DMS53 treated with DMSO at 0.1 percent for 48 hours (cell line): ENCODE measurements at regions not wholly inside any gene's neighbourhood (a gene's known extent, or its start where the extent isn't known, plus 50 kb on each side); places are given as distances from the start of the nearest gene placed in this dataset.
"Not testable (repeated sequence)": the region's sequence is repeated elsewhere in the genome, so short reads cannot be mapped to it uniquely, and the experiment has no call there.

Source experiments
- DNase-seq: peaks from one replicate; lab custom pipeline; 2025; ENCODE audit not compliant: unreplicated experiment; lab: John Stamatoyannopoulos, UW

GRCh38 chr18:30839056-30839561, 203.4 kb downstream of the DSC3 start:
- DNase-seq = not testable (repeated sequence)

- DNase-seq = no peak
These were observed 213.8 kb downstream of the DSC3 start for GRCh38 chr18:30828700-30829099.

DNA sequence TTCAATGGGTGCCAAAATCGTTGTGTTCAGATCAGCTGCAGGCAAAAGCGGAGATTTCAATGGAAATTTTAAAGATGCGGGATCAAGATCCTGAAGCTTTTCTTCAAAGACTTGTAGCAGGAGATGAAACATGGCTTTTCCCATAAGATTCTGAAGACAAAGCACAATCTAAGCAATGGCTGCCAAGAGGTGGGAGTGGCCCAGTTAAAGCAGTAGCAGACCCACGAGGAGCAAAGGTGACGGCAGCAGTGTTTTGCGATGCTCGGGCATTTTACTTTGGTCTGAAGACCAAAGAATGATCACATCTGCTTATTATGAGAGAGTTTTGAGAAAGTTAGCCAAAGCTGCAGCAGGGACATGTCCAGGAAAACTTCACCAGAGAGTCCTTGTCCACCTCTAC, 222.9 kb downstream of the DSC3 start:
- DNase-seq = no peak

DNA sequence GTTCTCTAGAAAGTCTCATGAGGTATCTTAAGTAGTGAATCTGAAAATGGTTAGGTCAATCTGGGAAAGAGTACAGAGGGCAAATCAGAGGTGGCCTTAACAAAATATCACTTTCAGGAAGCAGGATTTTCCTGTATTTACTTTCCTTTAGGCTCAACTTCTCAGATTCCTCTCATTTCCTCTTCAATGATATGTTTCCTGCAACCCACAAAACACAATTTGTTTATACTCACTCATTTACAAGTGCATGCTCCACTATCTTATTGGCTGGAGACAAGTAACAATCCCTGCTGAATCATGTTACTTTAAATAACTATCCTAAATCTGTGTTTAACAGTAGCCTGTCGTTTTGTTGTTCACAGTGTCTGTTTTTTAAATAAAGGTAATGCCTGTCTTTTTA, 228.1 kb downstream of the DSC3 start:
- peak; percentile 2 for DNase-seq

- DNase-seq = no peak
These were observed 231.0 kb downstream of the DSC3 start for GRCh38 chr18:30811580-30811979.

DNA sequence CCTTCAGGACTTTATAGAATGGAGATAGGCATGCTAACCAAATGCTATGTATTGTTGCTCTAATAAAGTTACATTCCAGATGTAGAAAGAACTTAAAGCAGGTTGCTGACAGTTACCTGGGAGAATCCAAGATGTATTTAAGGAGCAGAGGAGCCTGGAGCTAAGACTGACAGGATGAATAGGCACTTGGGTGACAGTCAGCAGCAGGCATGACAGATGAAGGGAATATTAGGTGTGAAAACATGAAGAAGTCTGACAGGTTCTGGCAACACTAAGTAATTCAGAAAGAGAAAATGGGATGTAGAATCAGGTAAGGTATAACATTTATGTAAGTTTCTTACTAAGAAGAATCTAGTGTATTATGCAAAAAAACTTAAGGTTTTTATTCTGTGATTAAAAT, 232.0 kb downstream of the DSC3 start:
- no peak for DNase-seq

DNA sequence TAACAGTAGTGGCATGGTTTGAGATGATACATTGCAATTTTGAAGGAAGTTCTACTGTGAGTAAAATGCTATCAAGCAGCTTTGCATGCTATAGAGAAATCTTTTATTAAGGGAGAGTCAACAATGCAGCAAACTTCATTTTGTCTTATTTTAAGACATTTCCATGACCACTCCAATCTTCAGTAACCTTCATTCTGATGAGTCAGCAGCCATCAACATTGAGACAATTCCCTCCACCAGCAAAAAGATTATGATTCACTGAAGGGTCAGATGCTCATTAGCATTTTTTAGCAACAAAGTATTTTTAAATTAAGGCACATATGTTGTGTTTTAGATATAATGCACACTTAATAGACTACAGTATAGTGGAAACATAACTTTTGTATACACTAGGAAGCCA, 235.7 kb downstream of the DSC3 start:
- no peak for DNase-seq

- DNase-seq = no peak
These were observed 241.7 kb downstream of the DSC3 start for GRCh38 chr18:30800800-30801199.

- no peak for DNase-seq
These were observed 250.5 kb downstream of the DSC3 start for GRCh38 chr18:30792051-30792450.

DNA sequence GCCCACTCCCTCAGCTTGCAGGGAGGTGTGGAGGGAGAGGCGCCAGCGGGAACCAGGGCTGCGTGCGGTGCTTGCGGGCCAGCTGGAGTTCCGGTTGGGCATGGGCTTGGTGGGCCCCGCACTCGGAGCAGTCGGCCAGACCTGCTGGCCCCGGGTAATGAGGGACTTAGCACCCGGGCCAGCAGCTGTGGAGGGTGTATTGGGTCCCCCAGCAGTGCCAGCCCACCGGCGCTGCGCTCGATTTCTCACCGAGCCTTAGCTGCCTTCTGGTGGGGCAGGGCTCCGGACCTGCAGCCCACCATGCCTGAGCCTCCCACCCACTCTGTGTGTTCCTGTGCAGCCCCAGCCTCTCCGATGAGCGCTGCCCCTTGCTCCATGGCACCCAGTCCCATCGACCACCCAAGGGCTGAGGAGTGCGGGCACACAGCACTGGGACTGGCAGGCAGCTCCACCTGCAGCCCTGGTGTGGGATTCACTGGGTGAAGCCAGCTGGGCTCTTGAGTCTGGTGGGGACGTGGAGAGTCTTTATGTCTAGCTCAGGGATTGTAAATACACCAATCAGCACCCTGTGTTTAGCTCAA, 254.0 kb downstream of the DSC3 start:
- not testable (repeated sequence) for DNase-seq

- DNase-seq = no peak
These were observed 255.1 kb downstream of the DSC3 start for GRCh38 chr18:30787410-30787809.

DNA sequence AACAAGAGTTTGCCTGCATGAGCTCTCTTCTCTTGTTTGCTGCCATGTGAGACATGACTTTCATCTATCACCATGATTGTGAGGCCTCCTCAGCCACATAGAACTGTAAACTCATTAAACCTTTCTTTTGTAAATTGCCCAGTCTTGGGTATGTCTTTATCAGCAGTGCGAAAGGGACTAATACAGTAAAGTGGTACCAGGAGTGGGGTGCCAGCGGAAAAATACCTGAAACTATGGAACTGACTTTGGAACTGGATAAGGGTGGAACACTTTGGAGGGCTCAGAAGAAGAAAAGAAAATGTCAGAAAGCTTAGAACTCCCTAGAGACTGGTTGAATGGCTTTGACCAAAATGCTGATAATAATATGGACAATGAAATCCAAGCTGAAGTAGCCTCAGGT, 260.9 kb downstream of the DSC3 start:
- no peak for DNase-seq

- DNase-seq = no peak
These were observed 266.9 kb downstream of the DSC3 start for GRCh38 chr18:30775629-30776028.

DNA sequence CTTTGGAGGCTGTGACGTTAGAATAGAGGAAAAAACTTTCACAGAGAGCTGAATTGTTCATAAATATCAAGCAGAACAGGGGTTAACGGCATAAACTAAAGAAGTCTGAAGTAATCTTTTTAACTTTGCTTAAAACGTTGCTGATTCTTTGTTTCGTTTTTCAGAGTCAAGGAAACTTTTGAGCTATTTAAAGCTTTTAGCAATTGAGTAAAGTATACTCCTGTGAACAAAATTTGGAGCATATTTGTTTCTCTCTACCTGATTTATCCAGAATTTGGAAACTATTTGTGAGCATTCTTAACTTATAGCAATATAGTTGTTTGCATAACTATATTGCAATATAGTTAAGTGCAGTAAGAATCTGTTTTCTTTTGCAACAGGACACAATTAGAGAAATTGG, 270.4 kb downstream of the DSC3 start:
- DNase-seq = not testable (repeated sequence)

GRCh38 chr18:30766053-30766452, 276.5 kb downstream of the DSC3 start:
- DNase-seq = no peak

GRCh38 chr18:30765247-30765646, 277.3 kb downstream of the DSC3 start:
- no peak for DNase-seq

GRCh38 chr18:30763902-30764350, 278.6 kb downstream of the DSC3 start:
- DNase-seq = no peak

GRCh38 chr18:30754846-30755245, 287.7 kb downstream of the DSC3 start:
- no peak for DNase-seq

DNA sequence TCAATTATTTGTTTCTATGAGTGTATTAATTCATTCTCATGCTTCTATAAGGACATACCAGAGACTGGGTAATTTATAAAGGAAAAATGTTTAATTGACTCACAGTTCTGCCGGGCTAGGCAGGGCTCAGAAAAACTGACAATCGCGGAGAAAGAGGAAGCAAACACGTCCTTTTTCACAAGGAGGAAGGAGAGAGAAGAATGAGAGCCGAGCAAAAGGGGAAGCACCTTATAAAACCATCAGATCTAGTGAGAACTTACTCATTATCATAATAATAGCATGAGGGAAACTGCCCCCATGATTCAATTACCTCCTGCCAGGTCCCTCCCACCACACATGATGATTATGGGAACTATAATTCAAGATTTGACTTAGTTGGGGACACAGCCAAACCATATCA, 294.0 kb downstream of the DSC3 start:
- no peak for DNase-seq

GRCh38 chr18:30746224-30746623, 296.3 kb downstream of the DSC3 start:
- DNase-seq = no peak

GRCh38 chr18:30743033-30743432, 299.5 kb downstream of the DSC3 start:
- no peak for DNase-seq

DNA sequence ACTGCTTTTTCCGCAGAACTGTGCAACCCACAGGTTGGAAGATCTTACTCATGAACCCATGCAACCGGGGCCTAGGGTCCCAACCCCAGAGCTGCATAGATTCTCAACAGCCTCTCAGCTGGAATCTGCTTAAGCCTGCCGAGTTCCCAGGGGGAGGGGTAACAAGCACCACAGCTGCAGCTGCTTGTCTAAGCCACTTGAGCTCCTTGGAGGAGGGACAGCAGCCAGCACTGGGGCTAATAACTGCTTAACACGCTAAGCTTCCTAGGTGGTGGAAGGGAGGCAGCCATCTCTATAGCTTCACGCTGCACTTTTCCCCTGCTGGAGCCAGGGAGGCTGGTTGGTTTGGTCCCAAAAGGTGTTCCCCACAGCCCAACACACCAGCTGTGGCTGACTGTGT, 311.6 kb downstream of the DSC3 start:
- DNase-seq = no peak

DNA sequence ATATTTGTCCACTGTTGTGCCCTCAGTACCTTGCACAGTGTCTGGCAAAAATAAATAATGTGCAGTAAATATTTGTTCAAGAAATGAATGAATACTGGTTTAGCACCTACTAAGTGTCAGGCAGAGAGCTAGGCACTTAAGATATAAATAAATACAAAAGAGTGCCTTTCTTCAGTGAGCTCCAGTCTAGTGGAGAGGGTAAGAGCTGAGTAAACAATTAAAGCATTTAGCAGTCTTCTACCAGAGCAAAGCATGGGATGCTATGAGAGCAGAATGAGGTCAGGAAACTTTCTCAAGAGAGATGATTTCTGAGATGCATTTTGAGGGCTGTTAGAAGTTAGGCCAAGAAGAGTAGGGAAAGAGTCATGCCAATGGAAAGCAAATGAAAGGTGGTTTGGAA, 314.7 kb downstream of the DSC3 start:
- peak; percentile 11 for DNase-seq
